ENCODE measurements at regions not wholly inside any gene's neighbourhood (a gene's known extent, or its start where the extent isn't known, plus 50 kb on each side); places are given as distances from the start of the nearest gene placed in this dataset.
"Not testable (repeated sequence)": the region's sequence is repeated elsewhere in the genome, so short reads cannot be mapped to it uniquely, and the experiment has no call there.

GRCh38 chr4:71110499-71110898, 117.0 kb downstream of the DCK start:
- H3K27ac ChIP-seq: no peak overlapping the region
- DNase-seq: no peak
- H3K27me3 ChIP-seq (replicated peaks): no peaks in the 10 kb centered on the region
- in situ Hi-C loops (cut with HindIII; ENCODE audit: low pct_ligation_motif_present, low sequenced_read_pairs): no loop called here
- no peak overlapping the region for H3K4me3 ChIP-seq (ENCODE audit: low read depth, low read length)
- TF ChIP-seq CTCF (IDR thresholded peaks at IDR 0.05; ENCODE audit: low read depth, low read length, missing control alignments): no peak
- no peaks in the 10 kb centered on the region for H3K36me3 ChIP-seq (replicated peaks)

DNA sequence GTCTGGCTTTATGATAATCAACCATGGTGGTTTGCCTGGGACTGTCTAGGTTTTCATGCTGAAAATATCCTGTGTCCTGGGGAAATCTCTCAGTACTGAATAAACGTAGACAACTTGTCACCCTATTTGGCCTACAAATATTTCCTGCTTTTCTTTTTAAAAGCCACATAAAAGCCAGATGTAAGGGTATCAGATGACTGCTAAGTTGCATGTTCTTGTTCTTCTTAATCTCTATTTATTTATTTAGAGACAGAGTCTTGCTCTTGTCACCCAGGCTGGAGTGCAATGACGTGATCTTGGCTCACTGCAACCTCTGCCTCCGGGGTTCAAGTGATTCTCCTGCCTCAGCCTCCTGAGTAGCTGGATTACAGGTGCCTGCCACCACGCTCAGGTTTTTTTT, 117.7 kb downstream of the DCK start:
- H3K27ac ChIP-seq; H3K27me3 ChIP-seq (replicated peaks); H3K4me3 ChIP-seq (ENCODE audit: low read depth, low read length); H3K36me3 ChIP-seq (replicated peaks); in situ Hi-C loops (cut with HindIII; ENCODE audit: low pct_ligation_motif_present, low sequenced_read_pairs); DNase-seq: not testable (repeated sequence)

DNA sequence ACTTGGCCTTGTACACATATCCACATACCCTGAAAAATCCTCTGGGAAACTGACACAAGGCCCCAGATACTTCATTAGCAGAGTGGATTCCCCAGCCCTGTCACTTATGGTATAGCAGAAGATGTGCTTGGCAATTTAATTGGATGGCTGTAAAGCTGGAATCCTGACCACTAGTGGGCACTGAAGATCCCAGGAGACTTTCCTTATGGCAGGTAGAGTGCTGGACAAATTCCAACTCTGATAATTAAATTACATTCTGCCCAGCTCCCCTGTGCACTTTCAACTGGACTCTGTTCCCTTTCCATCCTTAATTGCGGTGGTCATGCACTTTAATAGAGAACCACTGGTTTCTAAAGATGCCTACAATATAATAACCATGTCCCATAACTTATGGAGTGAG, 119.8 kb downstream of the DCK start:
- no peaks in the 10 kb centered on the region for H3K36me3 ChIP-seq (replicated peaks)
- H3K27me3 ChIP-seq (replicated peaks): no peaks in the 10 kb centered on the region
- in situ Hi-C loops (cut with HindIII; ENCODE audit: low pct_ligation_motif_present, low sequenced_read_pairs): no loop called here
- no peak for DNase-seq
- TF ChIP-seq CTCF (IDR thresholded peaks at IDR 0.05; ENCODE audit: low read depth, low read length, missing control alignments): peak; percentile 51
- H3K4me3 ChIP-seq (ENCODE audit: low read depth, low read length): no peak overlapping the region
- H3K27ac ChIP-seq: no peak overlapping the region

DNA sequence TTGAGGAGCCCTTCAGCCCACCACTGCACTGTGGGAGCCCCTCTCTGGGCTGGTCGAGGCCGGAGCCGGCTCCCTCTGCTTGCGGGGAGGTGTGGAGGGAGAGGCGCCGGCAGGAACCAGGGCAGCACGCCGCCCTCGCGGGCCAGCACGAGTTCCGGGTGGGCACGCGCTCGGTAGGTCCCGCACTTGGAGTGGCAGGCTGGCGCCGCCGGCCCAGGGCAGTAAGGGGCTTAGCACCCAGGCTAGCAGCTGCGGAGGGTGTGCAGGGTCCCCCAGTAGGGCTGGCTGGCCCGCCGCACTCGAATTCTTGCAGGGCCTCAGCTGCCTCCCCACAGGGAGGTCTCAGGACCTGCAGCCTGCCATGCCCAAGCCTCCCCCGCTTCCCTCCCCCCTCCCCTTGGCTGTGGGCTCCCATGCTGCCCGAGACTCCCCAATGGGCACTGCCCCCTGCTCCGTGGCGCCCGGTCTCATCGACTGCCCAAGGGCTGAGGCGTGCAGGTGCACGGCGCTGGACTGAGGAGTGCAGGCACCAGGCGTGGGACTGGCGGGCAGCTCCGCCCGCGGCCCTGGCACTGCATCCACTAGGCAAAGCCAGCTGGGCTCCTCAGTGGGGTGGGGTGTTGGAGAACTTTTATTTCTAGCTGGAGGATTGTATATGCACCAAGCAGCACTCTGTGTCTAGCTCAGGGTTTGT, 127.5 kb downstream of the DCK start:
- no peak for TF ChIP-seq CTCF (IDR thresholded peaks at IDR 0.05; ENCODE audit: low read depth, low read length, missing control alignments)
- no peaks in the 10 kb centered on the region for H3K27me3 ChIP-seq (replicated peaks)
- no peak overlapping the region for H3K27ac ChIP-seq
- no peak overlapping the region for H3K4me3 ChIP-seq (ENCODE audit: low read depth, low read length)
- no peaks in the 10 kb centered on the region for H3K36me3 ChIP-seq (replicated peaks)
- in situ Hi-C loops (cut with HindIII; ENCODE audit: low pct_ligation_motif_present, low sequenced_read_pairs): no loop called here
- DNase-seq: no peak

- H3K27ac ChIP-seq: no peak overlapping the region
- in situ Hi-C loops (cut with HindIII; ENCODE audit: low pct_ligation_motif_present, low sequenced_read_pairs): no loop called here
Observed at GRCh38 chr4:71123951-71124350, 130.5 kb downstream of the DCK start.

GRCh38 chr4:71125137-71125536, 131.7 kb downstream of the DCK start:
- no peaks in the 10 kb centered on the region for H3K27me3 ChIP-seq (replicated peaks)
- no peak for DNase-seq
- H3K27ac ChIP-seq: no peak overlapping the region
- no peaks in the 10 kb centered on the region for H3K36me3 ChIP-seq (replicated peaks)
- in situ Hi-C loops (cut with HindIII; ENCODE audit: low pct_ligation_motif_present, low sequenced_read_pairs): loop anchor here (25.0 kb wide), 1 partner anchor 112 kb away; no protein-coding TSS in a partner anchor
- H3K4me3 ChIP-seq (ENCODE audit: low read depth, low read length): no peak overlapping the region
- TF ChIP-seq CTCF (IDR thresholded peaks at IDR 0.05; ENCODE audit: low read depth, low read length, missing control alignments): no peak

More at GRCh38 chr4:71123951-71124350, 130.5 kb downstream of the DCK start:
- Histone ChIP-seq H3K27me3 (replicated peaks) (no peaks in the 10 kb centered on the region), H3K36me3 (replicated peaks) (no peaks in the 10 kb centered on the region), H3K4me3 (ENCODE audit: low read depth, low read length) (no peak overlapping the region)
- no peak for DNase-seq
- no peak for TF ChIP-seq CTCF (IDR thresholded peaks at IDR 0.05; ENCODE audit: low read depth, low read length, missing control alignments)
